Muscle layer of duodenum (tissue), 2 donors: ENCODE measurements at regions not wholly inside any gene's neighbourhood (a gene's known extent, or its start where the extent isn't known, plus 50 kb on each side); places are given as distances from the start of the nearest gene placed in this dataset.

ENCODE experiments used
- H3K27ac ChIP-seq: one replicate; pipeline ENCODE4 v1.7.0; 2013; ENCODE audit warnings: mild to moderate bottlenecking, low read length
- H3K27me3 ChIP-seq: one replicate; pipeline ENCODE4 v1.7.0; 2013; ENCODE audit warnings: low read depth, mild to moderate bottlenecking, control low read depth, low read length
- H3K36me3 ChIP-seq, 2 donors: one replicate each; pipeline ENCODE4 v1.7.0; 2013; ENCODE audit warnings: low read length in 2 of 2, control low read depth in 1 of 2, mild to moderate bottlenecking in 1 of 2; ENCODE audit not compliant: insufficient read depth in 2 of 2, control insufficient read depth in 1 of 2
- H3K4me1 ChIP-seq, 2 donors: one replicate each; pipeline ENCODE4 v1.7.0; 2013; ENCODE audit warnings: low read length in 2 of 2, mild to moderate bottlenecking in 2 of 2, control low read depth in 1 of 2, moderate library complexity in 1 of 2; ENCODE audit not compliant: insufficient read depth in 2 of 2, control insufficient read depth in 1 of 2
- H3K4me3 ChIP-seq, 2 donors: one replicate each; pipeline ENCODE4 v1.7.0; 2013; ENCODE audit warnings: low read length in 2 of 2, low read depth in 1 of 2, mild to moderate bottlenecking in 1 of 2
- H3K9me3 ChIP-seq, 2 donors: one replicate each; pipeline ENCODE4 v1.7.0; 2013; ENCODE audit warnings: low read length in 2 of 2, control low read depth in 1 of 2, mild to moderate bottlenecking in 1 of 2; ENCODE audit not compliant: control insufficient read depth in 1 of 2
- donor health status: healthy.

GRCh38 chr3:193772422-193772763, 179.4 kb downstream of the OPA1 start:
- no peak overlapping the region for H3K4me3 ChIP-seq
- H3K4me1 ChIP-seq, result no peaks in the 10 kb centered on the region
- no peaks in the 10 kb centered on the region for H3K27me3 ChIP-seq
- H3K9me3 ChIP-seq, result no peaks in the 10 kb centered on the region
- no peaks in the 10 kb centered on the region for H3K36me3 ChIP-seq
- H3K27ac ChIP-seq, result no peak overlapping the region

- no peaks in the 10 kb centered on the region for H3K4me1 ChIP-seq
- no peaks in the 10 kb centered on the region for H3K9me3 ChIP-seq
- no peak overlapping the region for H3K4me3 ChIP-seq
- no peaks in the 10 kb centered on the region for H3K36me3 ChIP-seq
- H3K27ac ChIP-seq, result no peak overlapping the region
- H3K27me3 ChIP-seq, result no peaks in the 10 kb centered on the region
These were observed 180.5 kb downstream of the OPA1 start for GRCh38 chr3:193773266-193774220.

GRCh38 chr3:193774272-193774915, 181.4 kb downstream of the OPA1 start:
- Histone ChIP-seq H3K9me3 (no peaks in the 10 kb centered on the region), H3K4me3 (no peak overlapping the region), H3K27me3 (no peaks in the 10 kb centered on the region), H3K27ac (no peak overlapping the region), H3K36me3 (no peaks in the 10 kb centered on the region), H3K4me1 (no peaks in the 10 kb centered on the region)

GRCh38 chr3:193774916-193775285, 181.9 kb downstream of the OPA1 start:
- no peaks in the 10 kb centered on the region for H3K27me3 ChIP-seq
- no peaks in the 10 kb centered on the region for H3K4me1 ChIP-seq
- no peak overlapping the region for H3K27ac ChIP-seq
- no peak overlapping the region for H3K4me3 ChIP-seq
- no peaks in the 10 kb centered on the region for H3K36me3 ChIP-seq
- H3K9me3 ChIP-seq, result no peaks in the 10 kb centered on the region

- no peak overlapping the region for H3K27ac ChIP-seq
- no peaks in the 10 kb centered on the region for H3K27me3 ChIP-seq
- no peak overlapping the region for H3K4me3 ChIP-seq
- H3K9me3 ChIP-seq, result no peaks in the 10 kb centered on the region
- peaks cover 0 to 3% of the 10 kb centered on the region in 2 donors for H3K4me1 ChIP-seq
- H3K36me3 ChIP-seq, result no peaks in the 10 kb centered on the region
These were observed 182.5 kb downstream of the OPA1 start for GRCh38 chr3:193775421-193776077.

GRCh38 chr3:193776626-193777358, 183.8 kb downstream of the OPA1 start:
- H3K9me3 ChIP-seq, result no peaks in the 10 kb centered on the region
- no peak overlapping the region for H3K4me3 ChIP-seq
- peaks cover 0 to 9% of the 10 kb centered on the region in 2 donors for H3K4me1 ChIP-seq
- H3K27ac ChIP-seq, result no peak overlapping the region
- H3K27me3 ChIP-seq, result no peaks in the 10 kb centered on the region
- H3K36me3 ChIP-seq, result no peaks in the 10 kb centered on the region

- H3K27me3 ChIP-seq, result no peaks in the 10 kb centered on the region
- peaks cover 0 to 9% of the 10 kb centered on the region in 2 donors for H3K4me1 ChIP-seq
- H3K27ac ChIP-seq, result no peak overlapping the region
- no peaks in the 10 kb centered on the region for H3K36me3 ChIP-seq
- H3K9me3 ChIP-seq, result no peaks in the 10 kb centered on the region
- H3K4me3 ChIP-seq, result no peak overlapping the region
These were observed 184.5 kb downstream of the OPA1 start for GRCh38 chr3:193777524-193777923.

GRCh38 chr3:193778676-193779075, 185.7 kb downstream of the OPA1 start:
- H3K27me3 ChIP-seq, result no peaks in the 10 kb centered on the region
- H3K4me1 ChIP-seq, result peaks cover 0 to 9% of the 10 kb centered on the region in 2 donors
- H3K36me3 ChIP-seq, result no peaks in the 10 kb centered on the region
- no peak overlapping the region for H3K4me3 ChIP-seq
- H3K27ac ChIP-seq, result no peak overlapping the region
- H3K9me3 ChIP-seq, result no peaks in the 10 kb centered on the region

GRCh38 chr3:193779933-193780332, 186.9 kb downstream of the OPA1 start:
- Histone ChIP-seq H3K27ac (no peak overlapping the region), H3K27me3 (no peaks in the 10 kb centered on the region), H3K9me3 (no peaks in the 10 kb centered on the region), H3K4me3 (no peak overlapping the region), H3K36me3 (no peaks in the 10 kb centered on the region), H3K4me1 (peaks cover 0 to 9% of the 10 kb centered on the region in 2 donors)

GRCh38 chr3:193780397-193780796, 187.4 kb downstream of the OPA1 start:
- H3K4me3 ChIP-seq, result no peak overlapping the region
- H3K36me3 ChIP-seq, result no peaks in the 10 kb centered on the region
- no peaks in the 10 kb centered on the region for H3K9me3 ChIP-seq
- H3K4me1 ChIP-seq, result peaks cover 0 to 9% of the 10 kb centered on the region in 2 donors
- H3K27me3 ChIP-seq, result no peaks in the 10 kb centered on the region
- H3K27ac ChIP-seq, result no peak overlapping the region
